ENCODE measurements at regions not wholly inside any gene's neighbourhood (a gene's known extent, or its start where the extent isn't known, plus 50 kb on each side); places are given as distances from the start of the nearest gene placed in this dataset.

DNA sequence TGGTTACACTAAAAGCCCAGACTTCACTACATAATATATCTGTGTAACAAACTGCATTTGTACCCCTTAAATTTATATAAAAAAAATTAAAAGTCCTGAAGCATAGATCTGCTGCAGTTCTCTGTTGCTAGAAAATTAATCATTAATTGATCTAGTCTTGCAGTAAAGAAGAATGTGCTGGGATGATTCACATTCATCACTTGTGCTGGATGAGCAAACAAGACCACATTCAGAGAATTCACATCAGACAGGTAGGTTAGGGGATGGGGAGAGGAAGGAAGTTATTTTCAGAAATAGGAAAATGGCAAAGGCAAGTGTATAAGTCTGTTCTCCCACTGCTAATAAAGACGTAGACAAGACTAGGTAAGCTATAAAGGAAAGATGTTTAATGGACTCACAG, 1019.0 kb downstream of the KCNMA1 start:
- TF ChIP-seq, protein P1, sequence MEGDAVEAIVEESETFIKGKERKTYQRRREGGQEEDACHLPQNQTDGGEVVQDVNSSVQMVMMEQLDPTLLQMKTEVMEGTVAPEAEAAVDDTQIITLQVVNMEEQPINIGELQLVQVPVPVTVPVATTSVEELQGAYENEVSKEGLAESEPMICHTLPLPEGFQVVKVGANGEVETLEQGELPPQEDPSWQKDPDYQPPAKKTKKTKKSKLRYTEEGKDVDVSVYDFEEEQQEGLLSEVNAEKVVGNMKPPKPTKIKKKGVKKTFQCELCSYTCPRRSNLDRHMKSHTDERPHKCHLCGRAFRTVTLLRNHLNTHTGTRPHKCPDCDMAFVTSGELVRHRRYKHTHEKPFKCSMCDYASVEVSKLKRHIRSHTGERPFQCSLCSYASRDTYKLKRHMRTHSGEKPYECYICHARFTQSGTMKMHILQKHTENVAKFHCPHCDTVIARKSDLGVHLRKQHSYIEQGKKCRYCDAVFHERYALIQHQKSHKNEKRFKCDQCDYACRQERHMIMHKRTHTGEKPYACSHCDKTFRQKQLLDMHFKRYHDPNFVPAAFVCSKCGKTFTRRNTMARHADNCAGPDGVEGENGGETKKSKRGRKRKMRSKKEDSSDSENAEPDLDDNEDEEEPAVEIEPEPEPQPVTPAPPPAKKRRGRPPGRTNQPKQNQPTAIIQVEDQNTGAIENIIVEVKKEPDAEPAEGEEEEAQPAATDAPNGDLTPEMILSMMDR (conservative IDR thresholded peaks at IDR 0.05; ENCODE audit: low read length): no peak
- TF ChIP-seq EZH2phosphoT487 (IDR thresholded peaks at IDR 0.05; ENCODE audit: borderline replicate concordance, low read depth, low read length): no peak
